GM18868 (cell line): ENCODE measurements at regions not wholly inside any gene's neighbourhood (a gene's known extent, or its start where the extent isn't known, plus 50 kb on each side); places are given as distances from the start of the nearest gene placed in this dataset.
A peak's percentile ranks its signal among the peaks of the same experiment; 100 is the strongest.
"Not testable (repeated sequence)": the region's sequence is repeated elsewhere in the genome, so short reads cannot be mapped to it uniquely, and the experiment has no call there.

ENCODE experiments used
- ATAC-seq: cut with Tn5 transposase; IDR thresholded peaks from one replicate; pipeline ENCODE4 v1.9.1; 2021; ENCODE audit warnings: mild to moderate bottlenecking, moderate library complexity; ENCODE audit not compliant: unreplicated experiment

DNA sequence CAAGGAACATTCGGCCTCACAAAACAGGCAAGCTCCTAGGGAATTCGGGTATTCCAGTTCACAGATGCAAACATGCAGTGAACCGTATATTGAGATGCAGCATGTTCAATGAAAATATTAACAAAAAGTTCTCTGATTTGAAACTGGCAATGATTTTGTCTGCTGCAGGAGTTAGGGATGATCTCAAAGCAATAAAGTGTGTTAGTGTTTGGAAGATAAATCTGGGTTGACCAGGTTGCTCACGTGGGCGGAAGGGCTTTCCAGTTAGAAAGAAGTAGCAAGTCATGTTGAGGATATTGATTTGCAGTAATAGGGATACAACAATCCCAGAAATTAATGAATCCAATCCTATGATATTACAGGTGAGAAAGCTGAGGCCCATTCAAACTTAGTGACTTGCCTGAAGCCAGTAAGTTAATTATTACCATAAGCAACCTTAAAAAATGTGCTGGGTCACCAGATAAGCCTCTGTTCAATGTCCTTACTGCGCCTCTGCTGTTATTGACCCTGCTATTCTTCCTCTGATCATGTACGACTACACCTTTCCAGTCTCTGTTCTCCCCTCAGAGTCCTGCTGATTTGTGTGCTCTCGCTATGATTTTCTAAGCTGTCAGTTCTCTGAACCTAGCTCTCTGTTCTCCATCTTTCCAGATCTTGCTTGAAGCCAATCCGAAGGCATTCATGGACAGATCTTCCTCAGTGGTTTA is 370.8 kb downstream of the DSEL start:
- no peak for ATAC-seq

GRCh38 chr18:67144329-67144728 is 372.2 kb downstream of the DSEL start:
- no peak for ATAC-seq

- ATAC-seq = no peak
These were observed 373.5 kb downstream of the DSEL start for GRCh38 chr18:67143028-67143427.

- no peak for ATAC-seq
These were observed 373.9 kb downstream of the DSEL start for GRCh38 chr18:67142604-67143003.

DNA sequence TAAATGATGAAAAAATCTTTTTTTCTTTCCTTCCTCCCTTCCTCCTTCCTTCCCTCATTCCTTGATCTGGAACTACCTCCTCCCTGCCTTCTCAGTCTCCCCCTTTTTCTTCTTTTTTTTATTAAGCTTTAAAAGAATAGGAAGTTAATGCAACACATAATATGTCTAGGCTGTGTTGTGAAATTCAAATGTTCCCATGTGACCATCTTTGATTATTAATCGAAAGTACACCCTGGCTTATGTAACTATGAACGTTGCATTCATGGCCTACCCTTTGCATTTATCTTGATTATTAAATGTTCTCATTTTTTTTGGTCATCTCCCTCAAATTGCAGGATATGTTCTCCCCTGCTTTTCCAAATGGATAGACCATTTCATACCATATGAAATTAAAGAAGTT is 376.0 kb downstream of the DSEL start:
- ATAC-seq = no peak

DNA sequence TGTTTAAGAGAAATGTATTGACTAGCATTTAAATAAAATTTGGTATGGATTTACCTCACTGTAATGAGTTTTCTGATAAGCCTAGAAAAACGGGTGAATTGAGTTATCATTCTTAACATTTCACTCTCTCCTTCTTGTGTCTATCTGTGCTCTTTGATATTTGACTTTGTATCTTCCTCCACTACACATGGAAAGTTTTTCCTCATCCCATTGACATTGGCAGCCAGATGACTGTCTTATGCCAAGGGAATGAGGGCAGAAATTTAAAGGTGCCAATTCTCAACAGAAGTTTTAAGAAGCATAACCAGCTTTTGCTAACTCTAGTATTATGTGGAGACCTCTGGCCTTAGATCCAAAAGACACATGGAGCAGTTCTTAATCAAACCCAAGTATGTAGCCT is 376.6 kb downstream of the DSEL start:
- ATAC-seq = no peak

DNA sequence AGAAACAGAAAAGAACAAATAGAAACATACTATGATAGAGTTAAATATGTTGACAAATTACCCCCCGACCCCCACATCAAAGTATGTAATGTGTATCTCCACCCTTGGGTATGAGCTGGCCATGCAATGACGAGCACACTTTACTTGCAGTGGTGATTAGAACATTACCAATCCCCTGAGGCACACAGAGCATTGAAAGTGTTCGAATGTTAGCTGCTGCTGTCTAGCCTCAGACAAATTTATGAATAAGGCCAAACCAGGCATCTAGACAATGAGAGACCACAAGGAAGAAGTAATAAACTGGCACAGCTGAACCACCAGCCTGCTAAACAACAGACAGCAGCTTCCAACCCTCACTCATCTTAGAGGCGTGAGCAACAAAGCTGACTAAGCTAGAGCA is 380.5 kb downstream of the DSEL start:
- ATAC-seq = no peak

DNA sequence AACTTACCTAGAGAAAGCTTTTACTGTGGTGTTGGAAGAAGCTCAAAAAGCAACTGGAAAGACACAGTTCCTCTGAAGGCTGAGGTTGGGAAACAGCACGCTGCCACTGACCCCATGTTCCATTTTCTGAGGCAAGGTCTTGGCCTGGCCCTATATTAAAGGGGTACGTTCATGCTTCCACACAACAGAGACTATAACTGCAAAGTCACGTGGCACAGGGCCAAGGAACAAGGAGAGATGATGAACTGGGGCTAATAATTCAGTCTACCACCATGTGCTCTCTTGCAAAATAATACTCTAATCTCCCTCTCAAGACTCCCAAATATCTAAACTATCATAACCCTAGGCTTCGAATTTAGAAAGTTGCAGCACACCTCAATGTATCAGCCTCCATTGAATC is 381.6 kb downstream of the DSEL start:
- no peak for ATAC-seq

DNA sequence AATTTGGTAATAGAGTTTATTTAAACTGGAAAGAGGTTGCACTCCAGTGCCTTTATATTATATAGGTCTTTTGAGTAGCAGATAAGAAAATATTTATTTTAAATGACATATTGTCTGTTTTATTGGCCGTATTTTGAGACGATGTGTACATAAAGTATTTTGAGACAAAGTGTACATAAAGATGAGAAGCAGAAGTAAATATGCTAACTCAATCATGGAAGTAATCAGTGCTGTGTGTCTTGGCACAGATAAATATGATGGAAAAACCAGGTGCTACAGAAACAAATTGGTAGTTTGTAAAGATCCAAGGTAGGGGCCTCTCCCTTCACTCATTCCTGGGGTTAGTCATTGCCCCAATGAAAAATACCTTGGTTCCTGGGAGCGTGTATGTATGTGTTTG is 382.9 kb downstream of the DSEL start:
- ATAC-seq = no peak

DNA sequence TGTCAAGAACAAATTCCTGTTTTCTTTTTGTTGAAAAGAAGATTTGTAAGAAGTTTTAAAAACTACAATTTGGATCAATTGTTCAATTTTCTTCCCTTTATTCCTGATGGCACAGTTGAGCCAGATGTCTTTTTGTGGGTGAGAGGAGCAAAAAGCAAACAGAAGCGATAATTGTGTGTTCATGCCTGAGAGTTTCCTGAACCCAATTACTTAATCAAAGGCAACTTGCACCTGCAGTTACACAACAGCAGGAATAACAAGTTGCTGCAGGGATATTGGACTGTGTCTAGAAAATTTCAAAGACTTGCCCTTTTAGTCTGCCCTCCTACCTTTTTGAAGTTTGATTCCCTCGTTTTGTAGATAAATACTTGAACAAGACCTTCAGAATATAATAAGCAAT is 383.6 kb downstream of the DSEL start:
- ATAC-seq = no peak

GRCh38 chr18:67131498-67131897 is 385.0 kb downstream of the DSEL start:
- no peak for ATAC-seq

GRCh38 chr18:67126751-67127150 is 389.8 kb downstream of the DSEL start:
- not testable (repeated sequence) for ATAC-seq

DNA sequence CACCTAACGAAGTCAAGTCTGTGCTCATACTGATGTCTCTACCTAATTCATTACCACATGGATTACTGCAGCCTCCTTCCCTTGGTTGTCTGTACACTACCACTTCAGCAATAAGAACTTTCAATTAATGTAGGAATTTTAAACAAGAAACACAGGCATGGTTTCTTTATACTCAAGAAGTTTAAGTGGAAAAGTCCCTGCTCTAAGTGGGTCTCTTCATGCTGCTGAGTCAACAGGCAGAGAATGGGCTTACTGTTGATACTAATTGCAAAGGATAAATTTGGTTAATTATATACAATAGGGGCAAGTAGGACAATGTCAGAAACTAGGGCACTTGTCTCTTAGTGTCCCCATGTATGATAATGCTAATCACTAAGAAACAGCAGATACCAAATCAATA is 392.6 kb downstream of the DSEL start:
- no peak for ATAC-seq

DNA sequence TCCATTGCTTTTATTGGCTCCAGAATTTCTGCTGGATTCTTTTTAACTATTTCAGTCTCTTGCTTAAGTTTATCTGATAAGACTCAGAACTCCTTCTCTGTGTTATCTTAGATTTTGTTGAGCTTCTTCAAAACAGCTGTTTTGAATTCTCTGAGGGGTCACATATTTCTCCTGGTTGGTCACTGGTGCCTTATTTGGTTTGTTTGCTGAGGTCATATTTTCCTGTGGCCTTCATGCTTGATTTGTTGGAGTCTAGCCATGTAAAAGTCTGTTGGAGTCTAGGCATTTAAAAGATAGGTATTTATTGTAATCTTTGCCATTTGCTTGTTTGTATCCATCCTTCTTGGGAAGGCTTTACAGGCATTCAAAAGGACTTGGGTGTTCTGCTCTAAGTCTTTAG is 398.7 kb downstream of the DSEL start:
- no peak for ATAC-seq

DNA sequence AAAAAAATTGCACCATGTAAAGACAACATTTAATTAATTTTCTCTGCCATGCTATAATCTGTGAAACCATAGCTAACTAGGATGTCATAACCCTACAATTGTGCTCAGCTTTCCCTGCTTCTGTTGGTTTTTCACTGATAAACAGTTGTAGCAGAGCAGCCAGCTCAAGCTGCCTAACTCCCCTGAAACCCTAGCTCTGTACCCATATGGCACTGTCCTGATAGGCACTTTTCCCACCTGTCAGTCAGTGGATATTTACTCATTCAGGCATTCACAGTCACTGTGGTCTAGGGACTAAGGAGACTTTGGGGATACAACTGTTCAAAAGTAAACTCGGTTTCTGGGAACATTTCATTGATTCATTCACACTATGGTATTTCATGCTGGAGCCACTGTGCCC is 407.0 kb downstream of the DSEL start:
- no peak for ATAC-seq

- no peak for ATAC-seq
These were observed 407.6 kb downstream of the DSEL start for GRCh38 chr18:67108894-67109293.

DNA sequence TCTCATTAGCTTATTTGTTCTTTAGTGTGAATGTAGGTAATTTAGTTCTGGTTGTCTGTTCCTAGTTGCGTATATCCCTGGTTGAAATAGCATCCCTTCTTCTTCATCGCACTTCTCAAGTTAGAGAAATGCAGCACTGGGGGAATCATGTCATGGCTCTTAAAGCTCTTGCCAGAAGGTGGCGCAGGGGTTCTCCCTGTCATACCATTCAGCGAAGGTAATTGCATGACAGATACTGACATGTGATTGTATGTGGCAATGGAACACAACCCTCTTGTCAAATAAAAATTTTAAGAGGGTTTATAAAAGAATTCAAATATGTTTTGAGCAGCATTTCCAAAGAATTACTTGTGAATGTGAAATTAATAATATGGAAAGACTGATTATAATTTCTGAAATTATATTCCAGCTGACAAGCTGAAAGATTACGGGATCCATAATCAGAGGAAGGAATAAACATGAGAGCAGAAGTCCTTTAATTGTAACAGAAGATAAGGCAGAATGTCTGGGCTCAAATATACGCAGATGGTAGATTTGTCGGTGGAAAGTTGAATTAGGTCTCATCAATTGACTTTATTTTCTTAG is 411.7 kb downstream of the DSEL start:
- peak; percentile 98 for ATAC-seq

- no peak for ATAC-seq
These were observed 422.4 kb downstream of the DSEL start for GRCh38 chr18:67094123-67094522.

GRCh38 chr18:67092141-67092540 is 424.4 kb downstream of the DSEL start:
- ATAC-seq = no peak

GRCh38 chr18:67081482-67082211 is 434.9 kb downstream of the DSEL start:
- no peak for ATAC-seq

DNA sequence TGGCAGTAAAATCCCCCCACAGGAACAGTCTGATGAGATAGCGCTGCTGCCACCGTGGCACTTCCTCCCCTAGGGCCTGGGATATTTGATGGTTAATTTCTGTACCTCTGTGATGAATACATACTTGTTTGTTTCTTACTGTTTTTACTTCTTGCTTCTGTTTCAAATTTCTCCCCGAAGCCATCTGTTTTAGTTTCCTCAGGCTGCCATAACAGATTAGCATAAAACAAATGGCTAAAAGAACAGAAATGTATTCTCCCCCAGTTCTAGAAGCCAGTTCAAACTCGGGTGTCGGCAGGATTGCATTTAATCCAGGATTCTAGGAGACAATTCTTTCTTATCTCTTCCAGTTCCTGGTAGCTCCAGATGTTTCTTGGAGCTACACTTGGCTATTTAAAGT is 435.9 kb downstream of the DSEL start:
- ATAC-seq = no peak

DNA sequence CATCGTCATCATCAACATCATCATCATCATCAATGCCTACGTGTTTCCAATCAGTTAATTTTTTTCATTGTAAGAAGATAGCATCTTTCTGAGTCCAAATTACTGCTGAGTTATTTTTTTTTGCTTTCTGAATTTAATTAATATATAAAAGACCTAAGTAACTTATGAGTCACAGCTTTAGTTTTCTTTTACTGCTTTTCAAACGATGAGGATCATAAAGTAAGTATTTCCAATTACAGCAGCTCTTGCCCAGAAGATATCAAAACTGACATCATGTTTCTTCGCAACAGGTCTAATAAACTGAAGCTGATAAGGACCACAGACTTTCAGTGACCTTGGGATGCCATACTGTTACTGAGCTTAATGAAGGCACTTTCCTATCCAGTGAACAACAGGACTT is 442.2 kb downstream of the DSEL start:
- ATAC-seq = no peak
